HL-60 (cell line): ENCODE measurements at regions not wholly inside any gene's neighbourhood (a gene's known extent, or its start where the extent isn't known, plus 50 kb on each side); places are given as distances from the start of the nearest gene placed in this dataset.
"Not testable (repeated sequence)": the region's sequence is repeated elsewhere in the genome, so short reads cannot be mapped to it uniquely, and the experiment has no call there.

ENCODE experiments used
- DNase-seq, 2 experiments: peaks; one replicate each; pipeline ENCODE4 v3.0.0-alpha.2; 2010 to 2020; ENCODE audit warnings: low read depth in 1 of 2, low spot score in 1 of 2
- H3K27ac ChIP-seq: fragments of 250-450 bp; sonication (Bioruptor Pico); replicated peaks from 2 replicates; pipeline ENCODE4 v1.5.1; 2020; ENCODE audit warnings: mild to moderate bottlenecking, moderate library complexity
- H3K27me3 ChIP-seq: fragments of 250-450 bp; sonication (Bioruptor Pico); 2 replicates; pipeline ENCODE4 v1.5.1; 2021; ENCODE audit warnings: mild to moderate bottlenecking, moderate library complexity; ENCODE audit not compliant: insufficient read depth, poor library complexity, severe bottlenecking
- H3K4me3 ChIP-seq: replicated peaks from 2 replicates; pipeline ENCODE4 v1.5.1; 2011; ENCODE audit warnings: mild to moderate bottlenecking, control low read depth, low read length; ENCODE audit not compliant: insufficient read depth
- GABPA ChIP-seq: IDR thresholded peaks from 2 replicates; pipeline ENCODE4 v1.6.1; 2012; ENCODE audit warnings: low read depth
- POLR2AphosphoS5 ChIP-seq: IDR thresholded peaks from 2 replicates; pipeline ENCODE4 v1.6.1; 2012; ENCODE audit warnings: low read depth
- SPI1 ChIP-seq: IDR thresholded peaks from 2 replicates; pipeline ENCODE4 v1.6.1; 2012; ENCODE audit warnings: low read depth, mild to moderate bottlenecking, borderline replicate concordance
- TF ChIP-seq, protein P1 (sequence below): IDR thresholded peaks from 2 replicates; pipeline ENCODE4 v1.6.1; 2012; ENCODE audit warnings: low read depth; ENCODE audit not compliant: insufficient replicate concordance
- TF ChIP-seq, protein P2 (sequence below): IDR thresholded peaks from one replicate; pipeline ENCODE4 v1.5.1; 2011; ENCODE audit warnings: low read length, control low read depth, inconsistent platforms; ENCODE audit not compliant: insufficient read depth

DNA sequence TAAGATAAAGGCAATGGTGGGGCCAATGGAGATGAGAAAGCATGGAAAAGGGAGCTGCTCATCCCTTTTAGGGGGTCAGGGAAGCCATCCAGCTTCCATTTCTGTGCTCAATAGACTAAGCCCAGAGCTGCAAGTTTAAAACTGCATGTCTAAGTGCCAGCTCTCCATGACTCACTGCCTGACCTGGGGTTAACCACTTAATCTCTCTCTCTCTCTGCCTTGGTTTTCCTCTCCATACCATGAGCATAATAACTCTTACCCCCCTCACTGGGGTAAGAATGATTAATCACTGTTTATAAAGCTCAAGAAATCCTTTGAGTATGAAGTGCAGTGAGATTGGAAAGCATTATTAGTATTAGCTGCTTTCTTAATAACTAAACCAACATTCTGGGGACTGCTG, 1382.4 kb upstream of the WWC1 start:
- Histone ChIP-seq H3K27ac (no peak overlapping the region), H3K27me3 (no peaks in the 10 kb centered on the region), H3K4me3 (no peak overlapping the region)
- no peak for TF ChIP-seq GABPA
- no peak for TF ChIP-seq SPI1
- DNase-seq = no peak

DNA sequence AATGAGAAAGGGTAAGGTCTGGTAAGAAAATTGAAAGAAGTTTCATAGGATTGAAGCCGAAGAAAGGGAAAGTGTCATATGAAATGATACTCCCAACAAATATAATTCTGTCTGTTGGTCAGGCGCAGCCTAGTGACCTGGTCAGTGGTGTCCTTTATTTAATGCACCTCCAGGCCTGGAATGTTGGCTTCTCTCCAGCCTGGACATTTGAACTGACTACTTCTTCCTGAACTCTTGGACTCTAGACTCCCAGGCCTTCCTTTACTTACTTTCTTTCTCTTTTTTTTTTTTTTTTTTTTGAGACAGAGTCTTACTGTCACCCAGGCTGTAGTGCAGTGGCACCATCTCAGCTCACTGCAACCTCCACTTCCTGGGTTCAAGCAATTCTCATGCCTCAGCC, 1381.5 kb upstream of the WWC1 start:
- DNase-seq = no peak
- TF ChIP-seq, protein P1, sequence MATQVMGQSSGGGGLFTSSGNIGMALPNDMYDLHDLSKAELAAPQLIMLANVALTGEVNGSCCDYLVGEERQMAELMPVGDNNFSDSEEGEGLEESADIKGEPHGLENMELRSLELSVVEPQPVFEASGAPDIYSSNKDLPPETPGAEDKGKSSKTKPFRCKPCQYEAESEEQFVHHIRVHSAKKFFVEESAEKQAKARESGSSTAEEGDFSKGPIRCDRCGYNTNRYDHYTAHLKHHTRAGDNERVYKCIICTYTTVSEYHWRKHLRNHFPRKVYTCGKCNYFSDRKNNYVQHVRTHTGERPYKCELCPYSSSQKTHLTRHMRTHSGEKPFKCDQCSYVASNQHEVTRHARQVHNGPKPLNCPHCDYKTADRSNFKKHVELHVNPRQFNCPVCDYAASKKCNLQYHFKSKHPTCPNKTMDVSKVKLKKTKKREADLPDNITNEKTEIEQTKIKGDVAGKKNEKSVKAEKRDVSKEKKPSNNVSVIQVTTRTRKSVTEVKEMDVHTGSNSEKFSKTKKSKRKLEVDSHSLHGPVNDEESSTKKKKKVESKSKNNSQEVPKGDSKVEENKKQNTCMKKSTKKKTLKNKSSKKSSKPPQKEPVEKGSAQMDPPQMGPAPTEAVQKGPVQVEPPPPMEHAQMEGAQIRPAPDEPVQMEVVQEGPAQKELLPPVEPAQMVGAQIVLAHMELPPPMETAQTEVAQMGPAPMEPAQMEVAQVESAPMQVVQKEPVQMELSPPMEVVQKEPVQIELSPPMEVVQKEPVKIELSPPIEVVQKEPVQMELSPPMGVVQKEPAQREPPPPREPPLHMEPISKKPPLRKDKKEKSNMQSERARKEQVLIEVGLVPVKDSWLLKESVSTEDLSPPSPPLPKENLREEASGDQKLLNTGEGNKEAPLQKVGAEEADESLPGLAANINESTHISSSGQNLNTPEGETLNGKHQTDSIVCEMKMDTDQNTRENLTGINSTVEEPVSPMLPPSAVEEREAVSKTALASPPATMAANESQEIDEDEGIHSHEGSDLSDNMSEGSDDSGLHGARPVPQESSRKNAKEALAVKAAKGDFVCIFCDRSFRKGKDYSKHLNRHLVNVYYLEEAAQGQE = no peak
- TF ChIP-seq SPI1 = no peak
- TF ChIP-seq, protein P2, sequence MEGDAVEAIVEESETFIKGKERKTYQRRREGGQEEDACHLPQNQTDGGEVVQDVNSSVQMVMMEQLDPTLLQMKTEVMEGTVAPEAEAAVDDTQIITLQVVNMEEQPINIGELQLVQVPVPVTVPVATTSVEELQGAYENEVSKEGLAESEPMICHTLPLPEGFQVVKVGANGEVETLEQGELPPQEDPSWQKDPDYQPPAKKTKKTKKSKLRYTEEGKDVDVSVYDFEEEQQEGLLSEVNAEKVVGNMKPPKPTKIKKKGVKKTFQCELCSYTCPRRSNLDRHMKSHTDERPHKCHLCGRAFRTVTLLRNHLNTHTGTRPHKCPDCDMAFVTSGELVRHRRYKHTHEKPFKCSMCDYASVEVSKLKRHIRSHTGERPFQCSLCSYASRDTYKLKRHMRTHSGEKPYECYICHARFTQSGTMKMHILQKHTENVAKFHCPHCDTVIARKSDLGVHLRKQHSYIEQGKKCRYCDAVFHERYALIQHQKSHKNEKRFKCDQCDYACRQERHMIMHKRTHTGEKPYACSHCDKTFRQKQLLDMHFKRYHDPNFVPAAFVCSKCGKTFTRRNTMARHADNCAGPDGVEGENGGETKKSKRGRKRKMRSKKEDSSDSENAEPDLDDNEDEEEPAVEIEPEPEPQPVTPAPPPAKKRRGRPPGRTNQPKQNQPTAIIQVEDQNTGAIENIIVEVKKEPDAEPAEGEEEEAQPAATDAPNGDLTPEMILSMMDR = no peak
- TF ChIP-seq POLR2AphosphoS5 = no peak
- no peak for TF ChIP-seq GABPA
- no peak overlapping the region for H3K27ac ChIP-seq
- H3K4me3 ChIP-seq = no peak overlapping the region
- H3K27me3 ChIP-seq = no peaks in the 10 kb centered on the region

DNA sequence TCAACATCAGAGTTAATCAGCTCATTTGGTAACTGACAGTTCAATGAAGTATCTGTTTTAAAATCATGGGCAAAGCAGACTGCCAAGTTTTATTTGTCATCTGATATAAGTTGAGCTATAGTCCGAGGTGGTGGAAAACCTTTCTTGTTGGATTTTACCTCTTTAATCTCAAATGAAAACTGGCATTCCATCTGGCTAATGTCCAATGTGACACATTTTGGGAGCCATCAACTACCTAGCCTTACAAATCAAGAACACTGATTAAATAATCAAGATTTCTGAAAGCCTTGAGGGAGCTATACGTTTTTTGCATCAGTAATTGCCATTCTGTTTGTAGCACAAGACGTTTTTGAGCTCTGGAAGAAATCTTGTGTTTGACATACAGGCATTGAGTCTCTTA, 1380.5 kb upstream of the WWC1 start:
- no peak for DNase-seq
- TF ChIP-seq POLR2AphosphoS5 = no peak
- Histone ChIP-seq H3K27me3 (no peaks in the 10 kb centered on the region), H3K4me3 (no peak overlapping the region), H3K27ac (no peak overlapping the region)

DNA sequence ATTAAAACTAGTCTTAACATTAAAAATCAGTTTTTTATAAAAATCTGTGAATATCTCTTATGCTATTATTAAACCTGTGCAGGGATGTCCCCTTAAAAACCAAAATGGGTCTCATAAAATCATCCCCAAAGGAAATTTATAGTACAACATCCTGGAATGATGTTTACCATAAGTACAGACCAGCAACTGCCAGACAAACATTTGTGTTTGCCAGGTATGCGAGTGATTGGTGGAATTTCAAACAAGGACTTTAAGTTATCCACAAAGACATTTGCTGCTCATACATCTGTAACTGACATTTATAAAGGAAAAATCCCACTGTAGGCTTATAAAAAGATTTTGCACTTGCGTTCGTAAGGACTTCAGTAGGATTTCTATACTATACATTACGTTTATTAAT, 1375.4 kb upstream of the WWC1 start:
- no peak overlapping the region for H3K4me3 ChIP-seq
- no peak for DNase-seq
- no peak overlapping the region for H3K27ac ChIP-seq
- H3K27me3 ChIP-seq = no peaks in the 10 kb centered on the region
- TF ChIP-seq GABPA (no peak), POLR2AphosphoS5 (no peak), SPI1 (no peak)
- TF ChIP-seq, protein P1 = no peak
- TF ChIP-seq, protein P2 = no peak

DNA sequence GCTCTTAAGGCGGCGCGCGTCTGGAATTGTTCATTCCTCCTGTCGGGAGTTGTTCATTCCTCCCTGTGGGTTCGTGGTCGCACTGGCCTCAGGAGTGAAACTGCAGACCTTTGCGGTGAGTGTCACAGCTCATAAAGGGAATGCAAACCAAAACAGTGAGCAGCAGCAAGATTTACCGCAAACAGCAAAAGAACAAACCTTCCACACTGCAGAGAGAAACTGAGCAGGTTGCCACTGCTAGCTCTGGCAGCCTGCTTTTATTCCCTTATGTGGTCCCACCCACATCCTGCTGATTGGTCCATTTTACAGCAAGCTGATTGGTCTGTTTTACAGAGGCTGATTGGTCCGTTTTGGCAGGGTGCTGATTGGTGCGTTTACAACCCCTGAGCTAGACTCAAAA, 1365.3 kb upstream of the WWC1 start:
- TF ChIP-seq GABPA = no peak
- TF ChIP-seq, protein P1 = no peak
- no peak for TF ChIP-seq POLR2AphosphoS5
- TF ChIP-seq SPI1 = no peak
- TF ChIP-seq, protein P2 = no peak
- DNase-seq = no peak
- Histone ChIP-seq H3K4me3 (no peak overlapping the region), H3K27me3 (no peaks in the 10 kb centered on the region), H3K27ac (no peak overlapping the region)

DNA sequence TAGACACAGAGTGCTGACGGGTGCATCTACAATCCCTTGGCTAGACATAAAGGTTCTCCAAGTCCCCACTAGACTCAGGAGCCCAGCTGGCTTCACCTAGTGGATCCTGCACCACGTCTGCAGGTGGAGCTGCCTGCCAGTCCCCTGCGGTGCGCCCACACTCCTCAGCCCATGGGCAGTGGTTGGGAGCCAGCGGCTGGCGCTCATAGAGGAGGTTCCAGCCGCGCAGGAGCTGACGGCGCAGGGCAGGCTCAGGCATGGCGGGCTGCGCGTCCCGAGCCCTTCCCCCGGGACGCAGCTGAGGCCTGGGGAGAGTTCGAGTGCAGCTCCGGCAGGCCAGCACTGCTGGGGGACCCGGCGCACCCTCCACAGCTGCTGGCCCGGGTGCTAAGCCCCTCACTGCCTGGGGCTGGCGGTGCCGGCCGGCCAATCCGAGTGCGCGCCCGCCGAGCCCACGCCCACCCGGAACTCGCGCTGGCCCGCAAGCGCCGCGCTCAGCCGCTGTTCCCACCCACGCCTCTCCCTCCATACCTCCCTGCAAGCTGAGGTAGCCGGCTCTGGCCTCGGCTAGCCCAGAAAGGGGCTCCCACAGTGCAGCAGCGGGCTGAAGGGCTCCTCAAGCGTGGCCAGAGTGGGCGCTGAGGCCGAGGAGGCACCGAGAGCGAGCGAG, 1364.5 kb upstream of the WWC1 start:
- not testable (repeated sequence) for H3K4me3 ChIP-seq, DNase-seq, H3K27ac ChIP-seq, H3K27me3 ChIP-seq
